GM21526 (cell line): ENCODE measurements at regions not wholly inside any gene's neighbourhood (a gene's known extent, or its start where the extent isn't known, plus 50 kb on each side); places are given as distances from the start of the nearest gene placed in this dataset.
"Not testable (repeated sequence)": the region's sequence is repeated elsewhere in the genome, so short reads cannot be mapped to it uniquely, and the experiment has no call there.

Experiments used
- ATAC-seq: cut with Tn5 transposase; IDR thresholded peaks from one replicate; pipeline ENCODE4 v1.9.1; 2021; ENCODE audit warnings: moderate library complexity; ENCODE audit not compliant: unreplicated experiment, low FRiP score

DNA sequence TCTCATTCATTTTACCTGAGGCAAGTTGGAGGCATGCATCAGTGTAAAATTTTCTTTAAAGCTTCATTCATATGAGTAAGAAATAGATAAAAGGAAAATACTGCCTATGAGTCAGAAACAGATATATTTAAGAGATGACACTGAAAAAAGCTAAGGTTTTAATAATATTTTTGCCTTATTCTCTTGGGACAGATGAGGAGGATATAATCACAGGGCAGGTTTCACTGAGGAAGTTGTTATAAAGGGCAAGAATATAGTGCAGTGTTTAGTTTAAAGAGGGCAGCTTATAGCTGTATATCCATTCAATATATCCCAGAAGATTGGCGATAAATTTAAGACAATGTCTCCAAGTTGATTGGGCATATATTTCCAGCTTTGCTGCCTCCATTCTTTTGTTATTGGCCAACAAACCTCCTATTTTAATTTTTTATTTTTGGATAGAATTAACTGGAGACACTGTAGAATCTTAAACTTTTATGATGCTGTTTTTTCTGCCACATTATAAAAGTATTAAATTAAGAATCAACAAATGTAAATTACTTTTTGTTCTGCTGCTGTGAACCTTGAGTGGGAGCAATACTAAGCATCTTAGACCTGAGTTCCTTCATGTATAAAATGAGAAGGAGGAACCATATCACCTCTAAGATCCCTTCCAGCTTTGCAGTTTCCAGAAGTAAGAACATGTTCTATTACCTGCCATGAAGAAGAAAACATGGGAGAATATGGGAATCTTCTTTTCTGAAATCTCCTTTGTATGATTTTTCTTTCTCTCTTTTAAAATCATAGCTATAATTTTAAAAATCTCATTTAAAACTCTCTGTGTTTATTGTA is 171.6 kb downstream of the S1PR1 start:
- ATAC-seq = peak; percentile 15

DNA sequence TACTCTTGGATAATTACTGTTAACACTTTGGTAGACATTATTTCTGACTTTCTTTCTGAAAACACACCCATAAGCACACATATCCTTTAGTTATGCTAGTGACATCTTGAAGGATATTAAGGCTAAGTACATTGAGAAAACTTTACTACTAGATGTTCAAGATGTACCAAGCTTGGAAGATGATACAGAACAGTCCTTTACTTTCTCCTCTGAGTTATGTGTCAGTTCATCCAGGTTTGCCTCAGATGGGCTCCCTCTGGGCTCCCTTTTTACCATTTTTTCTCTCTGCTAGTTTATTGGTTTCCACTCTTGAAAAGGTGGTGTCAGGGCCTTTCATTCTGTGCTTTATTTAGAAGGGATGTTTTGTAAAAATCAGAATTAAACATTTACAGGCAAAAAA is 172.3 kb downstream of the S1PR1 start:
- ATAC-seq = no peak

DNA sequence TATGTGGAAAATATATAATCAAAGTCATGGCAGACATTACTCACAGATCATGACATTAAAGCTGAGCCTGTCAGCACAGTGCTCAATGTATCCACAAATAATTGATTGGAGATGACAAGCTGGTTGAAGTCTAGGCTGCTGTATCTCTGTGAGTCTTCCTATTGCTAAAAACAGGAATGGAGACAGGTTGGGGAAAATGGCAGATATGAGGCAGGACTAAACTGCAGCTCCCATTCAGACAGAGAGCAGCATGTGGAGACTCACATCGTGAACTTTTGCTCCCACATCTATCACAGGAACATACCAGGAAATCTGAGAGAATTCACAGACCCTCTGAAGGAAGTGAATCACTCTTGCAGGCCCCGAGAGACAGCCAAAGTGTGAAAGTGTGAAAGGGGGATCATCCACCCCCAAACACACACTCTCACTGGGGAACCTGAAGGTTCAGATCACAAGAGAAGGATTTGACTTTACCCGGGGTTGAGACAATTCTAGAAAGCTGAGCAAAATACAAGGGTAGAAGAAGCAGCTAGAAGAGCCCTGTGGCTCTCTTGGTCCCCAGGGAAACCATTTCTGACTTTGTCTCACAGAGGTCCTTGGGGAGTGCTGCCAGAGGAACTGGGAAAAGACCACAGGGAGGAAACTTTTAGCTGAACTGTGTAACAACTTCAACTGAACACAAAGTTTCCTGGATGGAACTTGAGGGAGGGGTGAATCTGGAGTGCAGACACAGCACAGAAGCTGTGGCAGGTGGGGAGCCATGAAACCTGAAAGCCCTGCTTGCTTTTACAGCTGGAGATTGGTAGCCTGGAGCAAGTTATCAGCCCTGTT is 173.4 kb downstream of the S1PR1 start:
- peak; percentile 36 for ATAC-seq

DNA sequence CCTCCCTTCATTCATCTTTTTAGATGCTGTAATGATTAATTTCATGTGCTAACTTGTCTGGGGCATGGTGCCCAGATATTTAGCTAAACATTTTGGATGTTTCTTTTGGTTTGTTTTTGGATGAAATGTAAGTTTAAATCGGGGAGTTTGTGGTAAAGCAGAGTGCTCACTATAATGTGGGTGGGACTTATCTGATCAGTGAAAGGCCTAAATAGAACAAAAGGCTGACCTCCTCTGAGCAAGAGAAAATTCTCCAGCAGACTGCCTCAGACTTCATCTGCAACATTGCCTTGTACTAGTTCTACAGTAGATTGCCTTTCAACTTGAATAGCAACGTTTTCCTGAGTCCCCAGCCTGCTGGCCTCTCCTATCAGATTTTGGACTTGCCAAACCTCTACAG is 183.6 kb downstream of the S1PR1 start:
- no peak for ATAC-seq

DNA sequence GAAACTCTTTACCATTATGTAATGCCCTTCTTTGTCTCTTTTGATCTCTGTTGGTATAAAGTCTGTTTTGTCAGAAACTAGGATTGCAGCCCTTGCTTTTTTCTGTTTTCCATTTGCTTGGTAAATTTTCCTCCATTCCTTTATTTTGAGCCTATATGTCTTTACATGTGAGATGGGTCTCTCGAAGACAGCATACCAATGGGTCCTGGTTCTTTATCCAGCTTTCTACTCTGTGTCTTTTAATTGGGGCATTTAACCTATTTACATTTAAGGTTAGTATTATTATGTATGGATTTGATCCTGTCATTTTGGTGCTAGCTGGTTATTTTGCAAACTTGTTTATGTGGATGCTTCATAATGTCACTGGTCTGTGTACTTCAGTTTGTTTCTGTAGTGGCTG is 191.3 kb downstream of the S1PR1 start:
- ATAC-seq = not testable (repeated sequence)

DNA sequence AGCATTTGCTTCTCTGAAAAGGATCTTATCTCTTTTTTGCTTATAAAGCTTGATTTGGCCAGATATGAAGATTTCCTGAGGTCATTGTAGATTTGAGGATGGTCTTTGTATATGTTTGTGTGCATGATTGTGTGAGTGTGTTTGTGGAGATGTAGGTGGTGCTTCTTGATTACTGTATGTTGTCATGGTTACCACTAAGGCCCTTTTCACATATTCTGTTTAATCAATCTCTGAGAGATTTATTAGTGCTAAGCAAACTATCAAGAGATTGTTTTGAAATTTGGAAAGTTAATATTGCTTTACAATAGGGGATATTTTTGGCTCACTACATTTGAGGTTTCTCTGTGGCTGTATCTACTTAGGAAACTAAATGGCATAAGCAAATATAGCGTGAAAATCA is 191.7 kb downstream of the S1PR1 start:
- ATAC-seq = no peak

DNA sequence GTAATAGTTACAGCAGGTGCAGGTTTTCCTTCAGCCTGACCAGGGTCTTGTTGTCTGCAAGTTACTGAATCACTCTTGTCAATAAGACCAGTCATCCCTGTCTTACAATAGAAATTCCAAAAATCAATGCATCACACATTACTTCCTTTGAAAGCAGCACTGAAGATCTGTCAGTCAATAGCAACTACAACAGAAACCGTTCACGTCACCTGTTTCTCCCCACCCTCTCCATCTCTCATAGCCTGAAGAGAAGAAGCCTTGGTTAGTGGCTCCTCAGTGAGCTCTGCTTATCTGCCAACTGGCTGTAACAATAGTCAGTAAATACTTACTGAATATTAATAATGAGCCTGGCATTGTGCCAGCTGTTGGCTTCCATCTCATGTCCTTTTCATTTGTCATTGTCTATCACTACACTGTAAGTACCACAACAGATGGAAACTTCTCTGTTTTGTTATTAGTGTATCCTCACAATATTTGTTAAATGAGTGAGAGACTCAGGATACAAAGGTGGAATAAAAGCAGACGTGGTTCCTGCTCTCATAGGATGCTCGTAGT is 195.2 kb downstream of the S1PR1 start:
- ATAC-seq = no peak

DNA sequence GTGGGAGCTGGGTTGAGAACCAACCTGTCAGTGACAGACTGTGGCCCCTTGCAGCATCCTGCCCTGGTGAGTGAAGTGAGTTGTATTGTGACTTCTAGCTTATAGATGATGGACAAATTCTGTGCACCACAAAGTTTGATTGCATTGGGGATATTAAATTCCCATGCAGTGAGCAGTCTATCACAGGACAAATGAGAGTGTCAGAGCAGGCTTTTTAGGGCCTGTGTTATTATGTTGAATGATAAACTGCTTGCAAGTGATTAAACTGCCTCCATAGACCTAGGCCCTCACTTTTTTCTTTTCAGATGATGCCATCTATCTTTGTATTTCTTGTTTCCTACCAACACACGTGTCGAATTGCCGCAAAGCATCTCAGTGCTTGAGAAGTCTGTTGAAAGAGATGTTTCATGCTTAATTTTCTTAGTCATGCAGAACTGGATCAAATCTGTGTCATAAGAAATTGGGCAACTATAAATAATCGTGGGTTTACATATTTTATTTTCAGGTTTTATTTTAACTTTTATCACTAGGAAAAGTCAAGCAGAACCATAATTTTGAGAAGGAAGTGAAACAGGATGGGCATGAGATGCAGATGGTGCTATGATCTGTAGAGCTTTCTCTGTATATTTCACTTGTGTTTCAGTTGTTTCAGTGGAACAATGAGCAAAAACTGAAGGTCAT is 199.2 kb downstream of the S1PR1 start:
- peak; percentile 57 for ATAC-seq

DNA sequence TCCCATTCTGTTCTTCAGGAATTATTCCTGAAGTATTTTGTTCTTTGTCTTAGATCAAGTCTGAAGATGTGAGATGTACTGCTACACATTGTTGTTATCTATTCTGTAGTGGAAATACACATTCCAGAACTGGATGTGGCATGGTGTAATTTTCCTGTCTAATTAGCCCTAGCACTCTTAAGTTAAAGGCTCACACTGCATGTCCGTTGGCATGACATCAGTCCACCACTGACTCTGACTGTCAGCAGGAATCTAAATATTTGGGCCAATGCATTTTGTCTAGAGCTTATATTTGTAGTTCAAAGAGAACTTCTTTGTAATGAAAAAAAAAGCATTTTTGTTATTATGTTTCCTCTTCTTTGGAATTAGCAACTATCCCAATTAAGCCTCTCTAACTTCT is 201.0 kb downstream of the S1PR1 start:
- no peak for ATAC-seq

DNA sequence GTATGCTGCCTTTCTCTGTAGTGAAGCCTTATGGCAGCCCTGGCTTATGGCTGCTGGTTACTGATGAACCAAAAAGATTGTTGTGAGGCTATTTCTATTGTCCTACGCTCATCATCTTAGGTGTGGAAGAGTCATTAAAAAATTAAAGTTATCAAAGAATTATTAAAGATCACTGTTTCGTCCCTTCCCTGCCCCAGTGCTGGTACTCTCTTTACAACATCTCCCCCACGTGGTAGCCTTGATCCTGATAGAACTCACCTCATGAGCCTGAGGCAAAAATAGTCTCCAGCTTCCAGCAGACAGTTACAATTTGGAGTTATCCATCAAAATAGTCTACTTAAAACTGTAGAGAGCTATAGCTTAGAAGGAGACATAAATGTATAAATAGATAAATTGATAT is 201.5 kb downstream of the S1PR1 start:
- ATAC-seq = peak; percentile 52

DNA sequence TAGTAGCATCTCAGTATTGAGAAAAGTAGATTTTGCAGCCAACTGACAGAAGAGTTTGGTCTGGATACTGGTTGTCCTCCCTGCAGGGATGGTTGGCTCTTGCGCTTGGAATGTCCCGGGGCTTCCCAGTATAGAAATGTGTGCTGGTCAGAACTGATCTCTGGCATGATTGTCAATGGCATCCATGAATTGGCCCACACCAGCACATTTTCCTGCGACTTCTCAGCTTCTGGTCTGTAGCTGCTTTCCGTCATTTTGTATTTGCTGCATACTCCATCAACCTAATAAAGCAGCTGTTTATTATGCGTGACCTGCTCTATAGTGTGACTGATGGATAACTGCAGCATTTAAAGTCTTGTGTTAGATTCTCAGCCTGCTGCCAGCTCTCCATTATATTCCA is 203.7 kb downstream of the S1PR1 start:
- no peak for ATAC-seq

DNA sequence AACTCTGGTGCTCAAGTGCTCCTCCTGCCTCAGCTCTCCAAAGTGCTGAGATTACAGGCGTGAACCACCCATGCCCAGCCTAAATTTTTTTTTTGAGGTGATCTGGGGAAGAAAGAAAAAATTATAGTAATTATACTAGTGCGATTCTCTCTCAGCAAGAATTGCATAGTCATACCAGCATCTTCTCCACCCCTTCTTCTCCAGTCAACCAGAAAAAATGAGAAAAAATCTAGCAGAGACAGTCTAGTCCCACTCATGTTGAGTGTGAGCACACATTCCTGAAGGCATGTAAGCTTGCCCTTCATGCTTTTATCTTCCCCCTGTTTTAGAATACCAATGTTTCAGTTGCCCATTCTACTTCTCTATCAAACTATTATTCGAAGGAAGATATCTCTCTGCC is 207.6 kb downstream of the S1PR1 start:
- peak; percentile 48 for ATAC-seq

DNA sequence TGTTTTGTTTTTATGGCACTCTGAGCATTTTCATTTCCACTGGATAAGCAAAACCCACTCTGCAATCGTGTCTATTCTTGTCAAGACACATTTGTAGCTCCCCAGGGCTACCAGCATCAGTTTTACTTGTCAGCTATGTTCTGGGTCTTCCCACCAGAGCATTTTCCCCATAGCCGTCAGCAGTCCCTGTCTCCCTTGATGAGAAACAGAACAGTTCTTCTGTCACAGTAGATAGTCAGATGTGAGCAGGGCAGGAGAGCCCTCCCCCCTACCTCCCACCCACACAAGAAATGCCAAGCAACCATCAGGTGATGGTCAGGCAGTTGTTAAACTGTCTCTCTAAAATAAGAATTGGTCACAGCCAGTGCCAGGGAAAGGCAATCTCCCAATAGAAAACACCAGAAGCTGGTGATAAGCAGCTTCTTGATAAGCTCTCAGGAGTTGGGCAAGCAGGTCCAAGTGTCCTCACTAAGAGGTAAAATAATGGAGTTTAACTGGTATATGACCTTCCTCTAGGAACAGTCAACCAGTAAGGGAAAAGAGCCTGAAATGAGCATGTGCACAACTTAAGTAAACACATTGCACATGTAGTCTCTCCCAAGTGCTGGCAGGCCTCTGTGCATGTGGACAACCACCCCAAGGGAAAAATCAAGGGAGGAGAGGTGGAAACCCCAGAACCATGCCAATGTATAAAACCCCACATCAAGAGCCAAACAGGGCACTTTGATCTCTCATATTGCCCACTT is 208.2 kb downstream of the S1PR1 start:
- ATAC-seq = peak; percentile 37

DNA sequence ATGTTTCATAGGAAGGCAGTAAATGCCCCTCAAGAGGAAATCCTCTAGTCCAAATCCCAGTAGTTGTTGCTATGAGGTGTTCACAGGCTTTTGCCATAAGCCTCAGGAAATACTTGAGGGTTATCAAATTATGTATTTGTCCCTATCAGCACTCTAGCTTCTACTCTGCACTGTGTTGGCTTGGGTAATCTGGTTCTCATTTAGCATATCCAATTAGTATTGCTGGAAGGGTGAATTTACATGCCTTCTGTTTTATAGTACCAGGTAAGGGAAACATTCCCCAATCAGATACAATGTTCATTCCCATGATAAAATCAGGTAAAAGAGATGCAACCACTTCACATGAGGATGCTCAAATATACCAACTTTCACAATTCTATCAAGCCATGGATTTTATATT is 211.2 kb downstream of the S1PR1 start:
- no peak for ATAC-seq

DNA sequence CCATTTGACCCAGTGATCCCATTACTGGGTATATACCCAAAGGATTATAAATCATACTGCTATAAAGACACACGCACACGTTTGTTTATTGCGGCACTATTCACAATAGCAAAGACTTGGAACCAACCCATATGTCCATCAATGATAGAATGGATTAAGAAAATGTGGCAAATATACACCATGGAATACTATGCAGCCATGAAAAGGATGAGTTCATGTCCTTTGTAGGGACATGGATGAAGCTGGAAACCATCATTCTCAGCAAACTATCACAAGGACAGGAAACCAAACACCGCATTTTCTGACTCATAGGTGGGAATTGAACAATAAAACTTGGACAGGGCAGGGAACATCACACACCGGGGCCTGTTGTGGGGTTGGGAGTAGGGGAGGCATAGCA is 213.9 kb downstream of the S1PR1 start:
- ATAC-seq = not testable (repeated sequence)

DNA sequence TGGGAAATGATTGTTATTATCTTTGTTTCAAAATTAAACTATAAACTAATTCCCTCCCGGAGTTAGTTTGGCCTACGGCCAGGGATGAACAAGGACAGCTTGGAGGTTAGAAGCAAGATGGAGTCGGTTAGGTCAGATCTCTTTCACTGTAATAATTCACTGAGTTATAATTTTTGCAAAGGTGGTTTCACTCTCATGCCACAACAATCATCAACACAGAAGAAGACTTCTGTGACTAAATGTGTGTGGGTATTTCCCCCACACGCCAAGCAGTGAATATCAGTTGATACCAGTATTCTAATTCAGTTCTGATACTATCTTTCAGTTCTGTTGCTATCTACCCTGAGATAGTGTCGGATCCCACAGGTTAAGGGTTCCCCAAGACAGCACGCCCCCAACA is 215.1 kb downstream of the S1PR1 start:
- peak; percentile 62 for ATAC-seq

DNA sequence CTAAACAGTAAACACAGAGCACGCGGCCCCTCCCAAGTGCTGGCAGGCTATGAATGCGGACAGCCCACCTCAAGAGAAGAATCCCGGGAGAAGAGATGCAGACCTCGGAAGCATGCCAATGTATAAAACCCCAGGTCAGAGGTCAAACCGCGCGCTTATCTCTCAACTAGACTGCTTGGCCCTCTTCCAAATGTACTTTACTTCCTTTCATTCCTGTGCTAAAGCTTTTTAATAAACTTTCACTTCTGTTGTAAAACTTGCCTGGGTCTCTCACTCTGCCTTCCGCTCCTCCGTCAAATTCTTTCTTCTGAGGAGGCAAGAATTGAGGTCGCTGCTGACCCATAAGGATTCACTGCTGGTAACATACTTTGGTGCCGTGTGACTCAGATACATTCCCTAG is 216.0 kb downstream of the S1PR1 start:
- no peak for ATAC-seq

DNA sequence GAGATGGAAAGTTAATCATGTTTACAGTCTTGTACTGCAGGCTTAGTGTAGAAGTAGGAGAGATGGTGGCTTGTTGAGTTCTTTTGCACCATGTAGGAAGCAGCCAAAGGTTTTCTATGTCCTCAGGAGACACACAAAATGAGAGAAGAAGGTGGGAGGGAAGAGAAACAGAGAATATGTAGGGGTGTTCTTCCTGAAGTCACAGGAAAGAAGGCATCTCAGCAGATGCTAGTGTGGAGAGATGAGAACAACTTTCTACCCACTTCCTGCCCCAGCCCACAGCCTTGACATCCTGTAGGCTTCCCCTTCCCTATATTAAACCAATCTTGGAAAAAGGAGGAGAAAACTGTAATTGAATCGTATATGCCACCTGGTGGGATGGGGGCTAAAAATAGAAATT is 217.0 kb downstream of the S1PR1 start:
- ATAC-seq = peak; percentile 48

DNA sequence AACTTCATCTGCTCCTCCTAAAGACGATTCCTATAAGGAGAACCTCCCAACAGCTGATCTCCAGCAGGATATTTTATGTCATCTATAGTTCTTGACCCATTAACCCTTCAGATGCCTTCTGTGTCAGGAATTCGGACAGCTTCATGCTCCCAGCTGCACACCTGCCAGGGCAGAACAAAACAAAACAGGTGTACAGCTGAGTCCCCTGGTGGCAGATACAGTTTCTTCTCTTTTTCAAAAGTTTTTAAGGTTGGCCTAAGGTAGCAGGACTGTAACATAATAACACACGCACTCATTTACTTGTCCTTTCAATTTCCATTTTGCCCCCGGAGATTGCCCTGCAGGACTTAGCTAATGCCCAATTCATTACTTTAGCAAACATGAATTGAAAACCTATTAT is 218.3 kb downstream of the S1PR1 start:
- no peak for ATAC-seq

DNA sequence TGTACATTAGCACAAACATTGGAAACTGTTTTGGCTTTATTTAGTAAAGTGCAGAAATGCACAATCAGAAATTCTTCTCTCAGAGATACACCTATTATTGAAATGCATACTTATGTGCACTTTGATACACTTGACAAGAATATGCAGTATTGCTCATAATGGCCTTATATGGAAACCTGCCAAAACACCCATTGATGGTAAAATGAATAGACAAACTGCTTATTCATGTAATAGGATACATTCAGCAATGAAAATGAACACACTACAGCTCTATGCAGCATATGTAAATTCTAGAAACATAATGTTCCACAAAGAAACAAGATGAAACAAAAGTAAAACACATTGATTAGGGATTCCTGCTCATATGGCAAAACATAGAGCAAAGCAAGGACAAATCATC is 223.9 kb downstream of the S1PR1 start:
- ATAC-seq = no peak
